Head of caudate nucleus (tissue), 42 donors: ENCODE measurements at regions not wholly inside any gene's neighbourhood (a gene's known extent, or its start where the extent isn't known, plus 50 kb on each side); places are given as distances from the start of the nearest gene placed in this dataset.

ENCODE experiments used
- DNase-seq, 42 donors: peaks; one replicate each; pipeline versions ENCODE4 v3.0.0 to v3.0.0-alpha.2; 2020 to 2021; ENCODE audit warnings: mixed read lengths in 7 of 42
- intact Hi-C: fragments of 100-400 bp; cut with DNase I; formaldehyde crosslinking; loops from one replicate; pipeline ENCODE4 v1.15.0; 2022

- no peak for DNase-seq
- intact Hi-C loops, result no loop called here
Measured at GRCh38 chrX:69215161-69215875, 50.1 kb upstream of the PJA1 start.
